ENCODE measurements at regions not wholly inside any gene's neighbourhood (a gene's known extent, or its start where the extent isn't known, plus 50 kb on each side); places are given as distances from the start of the nearest gene placed in this dataset.

DNA sequence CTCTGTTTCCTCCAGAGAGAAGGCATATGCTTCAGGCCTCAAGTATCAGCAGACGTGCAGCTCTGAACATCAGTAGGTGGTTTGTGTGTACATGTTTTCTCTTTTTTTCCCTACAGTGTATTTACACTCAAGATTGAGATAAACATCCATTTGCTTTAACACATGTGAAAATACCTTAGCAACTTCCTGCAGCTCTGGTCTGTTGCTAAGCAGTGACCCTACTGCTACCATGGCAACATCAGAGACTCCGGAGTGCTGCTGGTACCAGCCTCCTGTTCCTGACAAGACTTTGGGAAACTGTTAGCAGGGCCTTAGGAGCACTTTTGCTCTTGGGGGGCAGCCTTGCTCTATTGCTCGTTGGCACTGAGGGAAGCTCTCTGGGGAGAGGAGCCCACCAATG, 221.2 kb upstream of the PLET1 start:
- 64% methylated on average over 2 of the region's 3 CpGs for WGBS (ENCODE audit: insufficient coverage)
- H3K79me2 ChIP-seq (ENCODE audit: insufficient read depth, low read length), result no peaks in the 10 kb centered on the region
- no peaks in the 10 kb centered on the region for H4K20me1 ChIP-seq (ENCODE audit: insufficient read depth, low read length)
- Mint-ChIP-seq H3K4me3 (no peak overlapping the region), H3K9me3 (peaks cover 0 to 4% (median 2%) of the 10 kb centered on the region in 7 donors), H3K27ac (no peak overlapping the region), H3K36me3 (no peaks in the 10 kb centered on the region), H3K27me3 (ENCODE audit: low read depth in 3 of 3) (peaks cover 2 to 4% (median 4%) of the 10 kb centered on the region in 3 donors), H3K4me1 (peaks cover 3% of the 10 kb centered on the region)
- no peaks in the 10 kb centered on the region for H3K4me1 ChIP-seq (ENCODE audit: control insufficient read depth in 1 of 2, insufficient read depth in 2 of 2, low read length in 2 of 2)
- H3K36me3 ChIP-seq (replicated peaks in 1 of 2; ENCODE audit: control insufficient read depth in 1 of 2, insufficient read depth in 2 of 2, low read length in 2 of 2), result no peaks in the 10 kb centered on the region
- DNase-seq, result no peak
- H2AFZ ChIP-seq (ENCODE audit: insufficient read depth, low read depth, low read length, poor library complexity, severe bottlenecking), result no peak overlapping the region
- no peak overlapping the region for H3K27ac ChIP-seq (ENCODE audit: low read depth in 1 of 2, low read length in 2 of 2)
- H3K9me3 ChIP-seq (replicated peaks in 1 of 2; ENCODE audit: control insufficient read depth in 1 of 2, insufficient read depth in 1 of 2, low read length in 2 of 2), result no peaks in the 10 kb centered on the region
- H3K9ac ChIP-seq (ENCODE audit: insufficient read depth, low read length, poor library complexity, severe bottlenecking), result no peak overlapping the region
- TF ChIP-seq, protein P1, sequence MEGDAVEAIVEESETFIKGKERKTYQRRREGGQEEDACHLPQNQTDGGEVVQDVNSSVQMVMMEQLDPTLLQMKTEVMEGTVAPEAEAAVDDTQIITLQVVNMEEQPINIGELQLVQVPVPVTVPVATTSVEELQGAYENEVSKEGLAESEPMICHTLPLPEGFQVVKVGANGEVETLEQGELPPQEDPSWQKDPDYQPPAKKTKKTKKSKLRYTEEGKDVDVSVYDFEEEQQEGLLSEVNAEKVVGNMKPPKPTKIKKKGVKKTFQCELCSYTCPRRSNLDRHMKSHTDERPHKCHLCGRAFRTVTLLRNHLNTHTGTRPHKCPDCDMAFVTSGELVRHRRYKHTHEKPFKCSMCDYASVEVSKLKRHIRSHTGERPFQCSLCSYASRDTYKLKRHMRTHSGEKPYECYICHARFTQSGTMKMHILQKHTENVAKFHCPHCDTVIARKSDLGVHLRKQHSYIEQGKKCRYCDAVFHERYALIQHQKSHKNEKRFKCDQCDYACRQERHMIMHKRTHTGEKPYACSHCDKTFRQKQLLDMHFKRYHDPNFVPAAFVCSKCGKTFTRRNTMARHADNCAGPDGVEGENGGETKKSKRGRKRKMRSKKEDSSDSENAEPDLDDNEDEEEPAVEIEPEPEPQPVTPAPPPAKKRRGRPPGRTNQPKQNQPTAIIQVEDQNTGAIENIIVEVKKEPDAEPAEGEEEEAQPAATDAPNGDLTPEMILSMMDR (IDR thresholded peaks at IDR 0.05), result no peak
- intact Hi-C loops (cut with micrococcal nuclease), result no loop called here
- H3K4me3 ChIP-seq (replicated peaks in 1 of 3; ENCODE audit: low read depth in 2 of 3, low read length in 3 of 3), result no peak overlapping the region
- no peak overlapping the region for H3K4me2 ChIP-seq (replicated peaks; ENCODE audit: extremely low read depth, low read length, poor library complexity, severe bottlenecking)
- H3K27me3 ChIP-seq (ENCODE audit: control insufficient read depth in 2 of 2, insufficient read depth in 2 of 2, low read length in 2 of 2), result no peaks in the 10 kb centered on the region

DNA sequence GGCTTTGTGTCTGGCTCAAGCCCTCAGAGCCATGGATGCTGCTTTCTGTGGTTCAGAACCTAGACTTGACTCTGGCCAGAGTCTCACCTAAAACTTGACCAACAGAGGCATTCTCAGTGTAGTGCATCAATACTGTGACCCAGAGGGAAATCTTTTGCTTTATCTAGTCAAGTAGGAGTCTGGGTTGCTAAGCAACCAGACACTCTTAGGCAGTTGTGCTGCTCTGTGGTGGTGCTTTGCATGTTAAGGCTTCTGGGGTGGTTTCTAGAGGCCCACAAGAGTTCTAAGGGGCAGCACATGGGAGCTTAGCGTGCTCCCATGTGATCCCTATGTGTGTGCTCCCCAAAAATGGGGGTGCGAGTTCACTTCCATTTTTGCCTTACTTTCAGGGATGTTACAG, 224.6 kb upstream of the PLET1 start:
- Histone ChIP-seq H3K4me3 (replicated peaks in 1 of 3; ENCODE audit: low read depth in 2 of 3, low read length in 3 of 3) (no peak overlapping the region), H3K79me2 (ENCODE audit: insufficient read depth, low read length) (no peaks in the 10 kb centered on the region), H3K4me2 (replicated peaks; ENCODE audit: extremely low read depth, low read length, poor library complexity, severe bottlenecking) (no peak overlapping the region), H4K20me1 (ENCODE audit: insufficient read depth, low read length) (no peaks in the 10 kb centered on the region), H3K27me3 (ENCODE audit: control insufficient read depth in 2 of 2, insufficient read depth in 2 of 2, low read length in 2 of 2) (no peaks in the 10 kb centered on the region), H3K9me3 (replicated peaks in 1 of 2; ENCODE audit: control insufficient read depth in 1 of 2, insufficient read depth in 1 of 2, low read length in 2 of 2) (no peaks in the 10 kb centered on the region), H3K36me3 (replicated peaks in 1 of 2; ENCODE audit: control insufficient read depth in 1 of 2, insufficient read depth in 2 of 2, low read length in 2 of 2) (no peaks in the 10 kb centered on the region), H3K4me1 (ENCODE audit: control insufficient read depth in 1 of 2, insufficient read depth in 2 of 2, low read length in 2 of 2) (peaks cover 5 to 7% of the 10 kb centered on the region in 2 donors), H3K9ac (ENCODE audit: insufficient read depth, low read length, poor library complexity, severe bottlenecking) (no peak overlapping the region), H3K27ac (ENCODE audit: low read depth in 1 of 2, low read length in 2 of 2) (no peak overlapping the region), H2AFZ (ENCODE audit: insufficient read depth, low read depth, low read length, poor library complexity, severe bottlenecking) (no peak overlapping the region)
- peaks cover 27% of the 10 kb centered on the region for H3K4me1 Mint-ChIP-seq
- H3K9me3 Mint-ChIP-seq, result peaks cover 0 to 4% (median 2%) of the 10 kb centered on the region in 7 donors
- WGBS (ENCODE audit: insufficient coverage), result 93% methylated on average over 2 of the region's 2 CpGs
- no peak overlapping the region for H3K4me3 Mint-ChIP-seq
- H3K27ac Mint-ChIP-seq, result no peak overlapping the region
- no peaks in the 10 kb centered on the region for H3K36me3 Mint-ChIP-seq
- TF ChIP-seq, protein P1 (IDR thresholded peaks at IDR 0.05), result no peak
- H3K27me3 Mint-ChIP-seq (ENCODE audit: low read depth in 3 of 3), result peaks cover 2 to 4% (median 4%) of the 10 kb centered on the region in 3 donors
- no peak for DNase-seq
- intact Hi-C loops (cut with micrococcal nuclease), result no loop called here
